KOPT-K1 (cell line): ENCODE measurements at regions not wholly inside any gene's neighbourhood (a gene's known extent, or its start where the extent isn't known, plus 50 kb on each side); places are given as distances from the start of the nearest gene placed in this dataset.

Source experiments
- H3K27ac ChIP-seq: fragments of 200-600 bp; sonication (generic); 2 replicates; pipeline ENCODE4 v1.5.1; 2016; ENCODE audit warnings: antibody characterized with exemption, mild to moderate bottlenecking, low read depth, low read length; ENCODE audit not compliant: poor library complexity, severe bottlenecking
- H3K36me3 ChIP-seq: fragments of 200-600 bp; sonication (generic); 2 replicates; pipeline ENCODE4 v1.5.1; 2017; ENCODE audit warnings: antibody characterized with exemption, mild to moderate bottlenecking, low read length, moderate library complexity; ENCODE audit not compliant: insufficient read depth
- H3K9me3 ChIP-seq: fragments of 200-600 bp; sonication (generic); 2 replicates; pipeline ENCODE4 v1.5.1; 2017; ENCODE audit warnings: antibody characterized with exemption, low read length, mild to moderate bottlenecking; ENCODE audit not compliant: insufficient read depth, poor library complexity, severe bottlenecking

DNA sequence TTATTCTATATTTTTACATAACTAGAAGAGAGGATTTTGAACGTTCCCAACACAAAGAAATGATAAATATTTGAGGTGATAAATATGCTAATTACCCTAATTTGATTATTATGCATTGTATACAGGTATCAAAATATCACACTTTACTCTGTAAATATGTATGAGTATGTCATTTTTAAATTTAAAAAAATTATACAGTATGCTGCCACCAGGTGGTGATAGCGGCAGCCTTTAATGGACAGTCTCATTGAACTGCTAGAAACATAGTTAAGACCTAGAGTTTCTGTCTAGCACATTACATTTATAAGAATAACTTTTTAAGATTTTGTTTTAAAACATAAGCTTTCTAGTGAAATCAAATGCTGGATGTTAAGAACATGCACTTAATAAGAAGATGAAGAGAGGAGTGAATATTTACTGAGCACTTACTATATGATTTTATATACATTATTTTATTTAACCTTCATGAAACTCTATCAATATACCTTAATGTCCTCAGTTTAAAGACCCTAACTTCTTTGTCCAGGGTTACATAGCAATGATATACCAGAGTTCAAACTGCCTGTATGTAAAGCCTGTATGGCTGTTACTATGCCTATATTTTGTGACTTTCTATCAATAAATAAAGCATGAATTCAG is 207.1 kb downstream of the NUF2 start:
- Histone ChIP-seq H3K9me3 (no peaks in the 10 kb centered on the region), H3K36me3 (no peaks in the 10 kb centered on the region), H3K27ac (no peak overlapping the region)

DNA sequence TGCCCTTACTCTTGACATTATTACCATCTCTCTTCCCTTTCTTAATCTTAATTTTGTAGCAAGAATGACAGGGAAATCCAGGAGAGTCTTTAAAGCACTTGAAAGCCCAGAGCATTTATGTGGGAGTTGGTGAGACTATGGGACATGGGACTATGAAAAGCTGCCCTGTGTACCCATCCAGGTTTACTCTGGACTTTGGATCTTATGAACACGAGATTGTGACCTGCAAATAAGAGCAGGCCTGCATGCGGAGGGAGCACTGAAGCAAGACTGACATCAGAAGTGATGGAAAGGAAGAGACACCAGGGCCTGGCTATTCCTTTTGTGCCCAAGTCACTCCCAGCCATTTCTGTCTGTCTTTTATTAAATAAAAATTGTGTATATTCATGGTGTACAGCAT is 209.6 kb downstream of the NUF2 start:
- Histone ChIP-seq H3K27ac (no peak overlapping the region), H3K36me3 (no peaks in the 10 kb centered on the region)

DNA sequence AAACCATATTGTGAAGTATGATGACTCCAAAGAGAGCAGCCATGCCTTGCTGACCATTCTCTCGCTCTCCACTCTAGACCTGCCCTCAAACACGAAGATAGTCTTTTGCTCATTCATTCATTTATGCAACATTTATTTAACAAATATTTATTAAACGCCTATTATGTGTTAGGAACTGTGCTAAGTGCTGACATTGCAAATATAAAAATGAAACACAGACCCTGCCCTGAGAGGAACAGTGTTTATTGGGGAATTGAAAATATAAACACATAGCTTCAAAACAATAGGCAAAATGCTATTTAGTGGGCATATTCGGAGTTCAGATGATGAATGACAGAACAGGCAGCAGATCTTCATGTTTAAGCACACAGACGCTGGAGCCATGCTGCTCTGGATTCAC is 213.6 kb downstream of the NUF2 start:
- Histone ChIP-seq H3K9me3 (no peaks in the 10 kb centered on the region), H3K27ac (no peak overlapping the region)

More for the DNA sequence above, 209.6 kb downstream of the NUF2 start:
- H3K9me3 ChIP-seq, result no peaks in the 10 kb centered on the region

DNA sequence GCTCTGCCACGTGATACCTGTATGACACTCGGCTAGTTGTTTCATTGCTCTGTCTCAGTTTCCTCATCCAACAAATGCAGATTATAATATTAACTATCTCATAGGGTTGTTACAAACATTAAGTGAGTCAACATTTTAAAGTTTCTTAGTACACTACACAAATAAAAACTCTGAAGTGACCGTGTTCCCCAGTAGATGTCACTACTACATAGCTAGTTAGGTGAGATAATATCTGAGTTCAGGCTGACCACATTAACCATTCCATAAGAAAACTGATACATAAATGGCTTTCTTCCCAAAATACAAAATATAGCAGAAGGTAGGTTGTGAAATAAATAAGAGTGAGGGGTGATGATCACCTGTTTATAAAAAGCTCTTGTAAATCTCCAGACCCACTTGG is 214.1 kb downstream of the NUF2 start:
- Histone ChIP-seq H3K9me3 (no peaks in the 10 kb centered on the region), H3K36me3 (no peaks in the 10 kb centered on the region), H3K27ac (no peak overlapping the region)

More for the DNA sequence above, 213.6 kb downstream of the NUF2 start:
- H3K36me3 ChIP-seq, result no peaks in the 10 kb centered on the region

- Histone ChIP-seq H3K36me3 (no peaks in the 10 kb centered on the region), H3K27ac (no peak overlapping the region)
Observed at GRCh38 chr1:163537809-163538208, 216.1 kb downstream of the NUF2 start.

DNA sequence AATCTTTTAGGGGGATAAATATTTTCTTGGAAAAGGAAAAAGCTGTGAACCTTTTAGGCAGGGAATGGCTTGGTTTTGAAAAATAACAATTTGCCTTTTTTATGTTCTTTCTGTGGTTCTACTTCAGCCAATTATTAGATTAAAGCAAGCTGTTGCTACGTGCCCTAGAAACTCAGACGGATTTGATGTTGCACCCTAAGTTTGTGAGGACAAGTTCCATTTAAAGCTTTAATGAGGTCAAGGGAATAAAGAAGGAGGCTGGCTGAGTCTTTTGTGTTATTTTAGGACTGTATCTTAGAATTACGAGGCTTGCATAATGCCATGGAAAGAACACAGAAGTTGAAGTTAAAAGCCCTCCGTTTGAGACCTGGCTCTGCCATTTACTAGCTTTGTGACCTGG is 216.9 kb downstream of the NUF2 start:
- Histone ChIP-seq H3K27ac (no peak overlapping the region), H3K36me3 (no peaks in the 10 kb centered on the region), H3K9me3 (no peaks in the 10 kb centered on the region)

More at GRCh38 chr1:163537809-163538208, 216.1 kb downstream of the NUF2 start:
- H3K9me3 ChIP-seq, result no peaks in the 10 kb centered on the region

- Histone ChIP-seq H3K36me3 (no peaks in the 10 kb centered on the region), H3K9me3 (no peaks in the 10 kb centered on the region), H3K27ac (no peak overlapping the region)
Observed at GRCh38 chr1:163540727-163541126, 219.0 kb downstream of the NUF2 start.

GRCh38 chr1:163544441-163544840 is 222.7 kb downstream of the NUF2 start:
- no peaks in the 10 kb centered on the region for H3K9me3 ChIP-seq
- H3K36me3 ChIP-seq, result no peaks in the 10 kb centered on the region
- no peak overlapping the region for H3K27ac ChIP-seq

DNA sequence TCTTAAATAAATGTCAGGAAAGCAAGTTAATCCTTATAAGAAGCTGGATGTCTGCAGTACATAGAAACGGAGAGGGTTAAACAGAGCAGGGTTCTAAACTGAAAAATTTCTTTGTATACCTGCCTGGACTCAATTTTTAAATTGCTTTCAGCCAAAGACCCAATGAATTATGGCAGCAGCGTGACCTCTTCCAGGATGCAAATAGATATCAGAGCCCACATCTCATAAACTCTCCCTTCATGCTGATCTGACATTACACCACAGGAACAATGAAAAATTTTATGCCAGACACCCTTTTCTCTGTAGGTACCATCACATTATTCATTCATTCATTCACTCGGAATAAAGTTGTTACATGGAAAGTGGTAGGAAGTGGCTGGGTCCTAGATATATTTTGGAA is 236.4 kb downstream of the NUF2 start:
- Histone ChIP-seq H3K27ac (no peak overlapping the region), H3K36me3 (no peaks in the 10 kb centered on the region), H3K9me3 (no peaks in the 10 kb centered on the region)

DNA sequence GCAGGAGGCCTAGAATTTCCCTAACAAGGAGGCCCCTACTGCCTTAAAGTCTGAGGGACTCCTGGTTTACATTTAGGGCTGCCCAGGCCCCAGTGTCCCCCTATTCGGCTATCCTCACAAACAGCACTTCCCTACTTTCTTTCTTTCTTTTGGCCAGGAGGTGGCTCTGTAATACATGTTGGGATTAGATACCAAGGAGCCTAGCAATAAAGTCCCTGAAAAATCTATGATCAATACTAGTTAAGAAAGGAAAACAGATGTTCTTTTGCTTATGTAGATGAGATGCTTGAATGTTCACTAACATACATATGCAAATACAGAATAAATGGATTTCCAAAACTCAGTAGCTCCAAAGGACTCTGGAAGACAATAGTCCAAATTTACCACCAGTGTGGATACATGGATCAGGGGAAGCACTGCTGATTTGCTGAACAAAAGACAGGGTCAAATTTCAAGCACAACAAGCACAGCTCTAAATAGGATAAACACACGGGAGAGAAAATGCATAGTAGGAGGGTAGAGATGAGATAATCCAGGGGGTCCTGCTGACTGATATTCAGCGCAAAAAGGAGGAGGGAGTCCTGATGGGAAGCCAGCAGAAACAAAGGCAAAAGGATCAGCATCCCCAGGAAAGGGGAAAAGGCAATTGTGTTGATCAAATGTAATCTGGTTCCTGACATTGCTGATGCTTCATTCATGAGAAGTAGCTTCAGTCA is 240.0 kb downstream of the NUF2 start:
- no peak overlapping the region for H3K27ac ChIP-seq

DNA sequence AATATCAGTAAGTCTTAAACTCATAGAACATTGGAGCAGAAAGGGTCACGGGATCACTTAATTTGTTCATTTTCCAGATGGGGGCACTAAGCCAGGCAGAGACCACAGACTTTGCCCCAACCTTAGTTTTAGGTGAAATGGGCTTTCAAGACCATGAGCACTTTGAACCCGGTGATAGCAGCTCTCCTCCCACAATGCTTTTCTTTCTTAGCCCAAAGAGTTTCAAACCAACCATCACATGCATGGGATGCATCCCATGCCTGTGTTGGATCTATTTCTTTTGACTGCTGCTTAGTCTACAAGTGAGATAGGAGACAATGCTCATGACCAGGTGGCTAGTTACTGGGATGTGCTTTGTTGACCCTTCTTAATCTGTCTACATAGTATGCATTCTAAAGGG is 240.6 kb downstream of the NUF2 start:
- no peaks in the 10 kb centered on the region for H3K9me3 ChIP-seq
- no peak overlapping the region for H3K27ac ChIP-seq
- H3K36me3 ChIP-seq, result no peaks in the 10 kb centered on the region

More for the DNA sequence above, 240.0 kb downstream of the NUF2 start:
- no peaks in the 10 kb centered on the region for H3K9me3 ChIP-seq
- H3K36me3 ChIP-seq, result no peaks in the 10 kb centered on the region

DNA sequence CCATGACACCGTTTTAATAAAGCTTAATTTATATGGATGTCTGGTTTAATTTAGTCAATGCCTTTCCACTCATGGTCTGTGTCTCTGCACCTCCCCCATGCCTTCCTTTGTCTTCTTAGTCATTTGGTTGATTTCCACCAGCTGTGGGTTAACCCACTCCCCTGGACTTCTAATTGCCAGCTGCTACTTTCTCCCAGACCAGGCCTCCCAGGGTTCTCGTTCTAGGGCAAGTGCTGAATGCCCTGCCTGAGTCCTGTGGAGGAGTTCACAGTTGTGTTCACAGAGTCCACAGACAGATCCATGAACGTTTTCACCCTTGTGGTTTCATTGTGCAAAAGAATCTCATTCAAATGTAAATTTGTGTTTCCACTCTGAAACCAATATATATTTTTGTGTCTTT is 243.4 kb downstream of the NUF2 start:
- no peaks in the 10 kb centered on the region for H3K36me3 ChIP-seq
- H3K27ac ChIP-seq, result no peak overlapping the region
- H3K9me3 ChIP-seq, result no peaks in the 10 kb centered on the region

GRCh38 chr1:163570071-163570470 is 248.3 kb downstream of the NUF2 start:
- H3K36me3 ChIP-seq, result no peaks in the 10 kb centered on the region
- H3K9me3 ChIP-seq, result no peaks in the 10 kb centered on the region
- H3K27ac ChIP-seq, result no peak overlapping the region

GRCh38 chr1:163571950-163572349 is 250.2 kb downstream of the NUF2 start:
- Histone ChIP-seq H3K36me3 (no peaks in the 10 kb centered on the region), H3K27ac (no peak overlapping the region), H3K9me3 (no peaks in the 10 kb centered on the region)

DNA sequence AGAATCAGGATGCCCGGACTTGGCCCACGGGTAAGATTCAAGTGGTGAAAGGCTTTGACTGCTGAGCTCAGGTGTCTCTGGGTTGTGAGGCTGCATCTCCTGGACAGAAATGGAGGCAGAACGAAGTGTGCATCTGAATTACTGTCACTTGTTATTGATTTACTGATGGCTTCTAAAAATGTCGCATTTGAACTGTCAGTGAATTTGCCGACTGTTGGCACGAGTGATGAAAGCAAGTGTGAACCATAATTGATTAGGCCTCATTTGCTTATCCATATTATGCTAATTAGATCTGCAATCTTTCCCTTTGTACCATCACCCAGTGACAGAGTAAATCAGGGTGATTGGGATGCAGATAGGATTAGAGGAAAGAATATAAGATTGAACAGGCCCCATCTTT is 252.4 kb downstream of the NUF2 start:
- Histone ChIP-seq H3K36me3 (no peaks in the 10 kb centered on the region), H3K27ac (no peak overlapping the region), H3K9me3 (no peaks in the 10 kb centered on the region)

GRCh38 chr1:163580926-163581325 is 259.2 kb downstream of the NUF2 start:
- no peak overlapping the region for H3K27ac ChIP-seq
- H3K9me3 ChIP-seq, result no peaks in the 10 kb centered on the region
- H3K36me3 ChIP-seq, result no peaks in the 10 kb centered on the region
